Ovary (tissue), 7 donors: ENCODE measurements at regions not wholly inside any gene's neighbourhood (a gene's known extent, or its start where the extent isn't known, plus 50 kb on each side); places are given as distances from the start of the nearest gene placed in this dataset.

Experiments used
- DNase-seq, 5 donors: peaks; one replicate each; pipeline ENCODE4 v3.0.0-alpha.2; 2019 to 2020
- H3K27ac ChIP-seq, 2 donors: fragments of 200-600 bp; one replicate each; pipeline versions ENCODE4 v1.5.1 to v1.8.0; 2019 to 2022
- H3K27me3 ChIP-seq: fragments of 200-600 bp; one replicate; pipeline ENCODE4 v1.8.0; 2022
- H3K36me3 ChIP-seq: fragments of 200-600 bp; sonication (generic); one replicate; pipeline ENCODE4 v1.5.1; 2019
- H3K4me1 ChIP-seq: one replicate; pipeline ENCODE4 v1.8.1; 2013; ENCODE audit warnings: mild to moderate bottlenecking, moderate library complexity; ENCODE audit not compliant: insufficient read depth
- H3K4me3 ChIP-seq: fragments of 200-600 bp; sonication (generic); one replicate; pipeline ENCODE4 v1.5.1; 2017
- H3K9me3 ChIP-seq, 2 donors: fragments of 200-600 bp in 1 of 2; sonication (generic) in 1 of 2; one replicate each; pipeline versions ENCODE4 v1.5.1 to v1.8.1; 2013 to 2019; ENCODE audit warnings: mild to moderate bottlenecking in 1 of 2, moderate library complexity in 1 of 2
- EP300 ChIP-seq: sonication (generic); formaldehyde crosslinking; IDR thresholded peaks from one replicate; pipeline ENCODE4 v1.6.1; 2017; ENCODE audit warnings: antibody characterized with exemption
- POLR2A ChIP-seq: fragments of 450-650 bp; IDR thresholded peaks from one replicate; pipeline ENCODE4 v1.6.1; 2017; ENCODE audit warnings: antibody characterized with exemption, mild to moderate bottlenecking, moderate library complexity
- WGBS, 3 donors: extraction: QIAGEN DNeasy Blood & Tissue Kit in 1 of 3; methylation state at CpG; one replicate each; pipeline versions ENCODE4 v1.1.5 to v1.1.7; 2013 to 2017; 5-methylcytosine and 5-hydroxymethylcytosine counted together
- intact Hi-C, 4 donors: fragments of 100-400 bp; cut with DNase I; formaldehyde crosslinking; loops; one replicate each; pipeline versions ENCODE4 v1.11.0 to v1.15.1; 2022 to 2023
- TF ChIP-seq, protein P1 (sequence below), 3 donors: fragments of 450-650 bp in 2 of 3; fragments of 200-600 bp in 1 of 3; IDR thresholded peaks; one replicate each; pipeline versions ENCODE4 v1.5.1 to v1.8.0; 2016 to 2022; ENCODE audit warnings: antibody characterized with exemption in 3 of 3, mild to moderate bottlenecking in 1 of 3
- donor health status: DM: no; HTN: no; CAD: no; lungs with moderate emphysema.
- donor health status: DM: no; HTN: no; CAD: no.
- donor health status: Bipolar disorder and iron deficiency.
- donor health status: DM: no; HTN: no; CAD: no.
- donor health status: DM: yes; HTN: yes; CAD: no.

DNA sequence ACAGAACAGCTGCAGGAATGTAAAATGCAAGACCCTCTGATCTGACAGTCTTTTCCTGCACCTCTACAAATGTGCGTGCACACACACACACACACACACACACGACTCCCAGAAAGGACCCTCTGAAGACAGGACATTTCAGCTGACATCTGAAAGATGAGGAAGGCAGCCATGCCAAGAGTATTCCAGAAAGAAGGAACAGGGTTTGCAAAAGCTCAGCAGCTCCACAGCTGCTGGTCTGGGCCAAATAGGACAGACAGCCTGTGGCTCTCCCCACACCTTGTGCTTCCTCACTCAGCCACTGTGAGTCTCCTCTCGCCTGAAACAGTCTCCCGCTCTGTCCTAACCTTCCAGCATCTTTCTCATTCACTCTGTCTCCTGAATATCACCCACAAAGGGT, 189.0 kb downstream of the PALM2AKAP2 start:
- H3K27ac ChIP-seq, result no peak overlapping the region
- no peak overlapping the region for H3K4me3 ChIP-seq
- WGBS, 3 donors, result 75 to 78% (median 76%) methylated on average over 4 of the region's 4 CpGs
- H3K36me3 ChIP-seq, result no peaks in the 10 kb centered on the region
- TF ChIP-seq EP300, result no peak
- H3K9me3 ChIP-seq, result no peaks in the 10 kb centered on the region
- H3K4me1 ChIP-seq, result peaks cover 5% of the 10 kb centered on the region
- H3K27me3 ChIP-seq, result no peaks in the 10 kb centered on the region
- intact Hi-C loops, result no loop called here
- DNase-seq, result no peak

DNA sequence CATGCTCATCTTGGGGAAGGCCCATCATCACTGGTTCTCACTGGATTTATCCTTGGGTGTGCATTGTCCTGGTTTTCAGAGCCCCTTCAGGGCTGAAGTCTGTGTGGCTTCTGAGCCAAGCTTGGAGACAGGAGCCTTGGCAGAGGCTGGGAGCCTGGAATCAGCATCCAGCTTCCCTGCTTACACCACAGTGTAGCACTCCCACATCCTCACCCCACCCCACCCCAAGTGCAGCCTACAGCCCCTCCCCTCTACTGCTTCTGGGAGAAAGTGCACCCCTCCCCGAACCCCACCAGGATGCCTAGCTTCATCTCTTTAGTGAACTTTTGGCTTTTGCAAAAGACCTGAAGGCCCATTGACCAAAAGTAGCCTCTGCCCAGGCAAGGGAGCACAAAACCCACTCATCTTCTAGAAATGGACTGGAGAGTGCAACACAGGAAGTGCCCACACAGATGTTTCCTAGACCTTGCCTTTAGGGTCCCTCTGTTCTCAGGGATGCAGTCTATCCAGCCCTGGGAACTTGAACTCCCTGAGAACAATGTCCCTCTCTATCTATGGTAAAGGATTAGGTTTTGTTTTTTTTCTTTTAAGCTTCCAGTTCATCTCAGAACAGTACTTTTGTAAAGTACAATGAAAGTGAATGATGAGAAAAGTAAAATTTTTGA, 189.7 kb downstream of the PALM2AKAP2 start:
- 76 to 80% (median 78%) methylated on average over 1 of the region's 1 CpG for WGBS, 3 donors
- no peak for DNase-seq
- Histone ChIP-seq H3K4me3 (no peak overlapping the region), H3K9me3 (no peaks in the 10 kb centered on the region), H3K27me3 (no peaks in the 10 kb centered on the region), H3K36me3 (no peaks in the 10 kb centered on the region), H3K4me1 (peaks cover 5% of the 10 kb centered on the region), H3K27ac (no peak overlapping the region)
- intact Hi-C loops, result no loop called here
- no peak for TF ChIP-seq EP300
- TF ChIP-seq, protein P1, sequence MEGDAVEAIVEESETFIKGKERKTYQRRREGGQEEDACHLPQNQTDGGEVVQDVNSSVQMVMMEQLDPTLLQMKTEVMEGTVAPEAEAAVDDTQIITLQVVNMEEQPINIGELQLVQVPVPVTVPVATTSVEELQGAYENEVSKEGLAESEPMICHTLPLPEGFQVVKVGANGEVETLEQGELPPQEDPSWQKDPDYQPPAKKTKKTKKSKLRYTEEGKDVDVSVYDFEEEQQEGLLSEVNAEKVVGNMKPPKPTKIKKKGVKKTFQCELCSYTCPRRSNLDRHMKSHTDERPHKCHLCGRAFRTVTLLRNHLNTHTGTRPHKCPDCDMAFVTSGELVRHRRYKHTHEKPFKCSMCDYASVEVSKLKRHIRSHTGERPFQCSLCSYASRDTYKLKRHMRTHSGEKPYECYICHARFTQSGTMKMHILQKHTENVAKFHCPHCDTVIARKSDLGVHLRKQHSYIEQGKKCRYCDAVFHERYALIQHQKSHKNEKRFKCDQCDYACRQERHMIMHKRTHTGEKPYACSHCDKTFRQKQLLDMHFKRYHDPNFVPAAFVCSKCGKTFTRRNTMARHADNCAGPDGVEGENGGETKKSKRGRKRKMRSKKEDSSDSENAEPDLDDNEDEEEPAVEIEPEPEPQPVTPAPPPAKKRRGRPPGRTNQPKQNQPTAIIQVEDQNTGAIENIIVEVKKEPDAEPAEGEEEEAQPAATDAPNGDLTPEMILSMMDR (IDR thresholded peaks at IDR 0.05), result no peak
- TF ChIP-seq POLR2A, result no peak

DNA sequence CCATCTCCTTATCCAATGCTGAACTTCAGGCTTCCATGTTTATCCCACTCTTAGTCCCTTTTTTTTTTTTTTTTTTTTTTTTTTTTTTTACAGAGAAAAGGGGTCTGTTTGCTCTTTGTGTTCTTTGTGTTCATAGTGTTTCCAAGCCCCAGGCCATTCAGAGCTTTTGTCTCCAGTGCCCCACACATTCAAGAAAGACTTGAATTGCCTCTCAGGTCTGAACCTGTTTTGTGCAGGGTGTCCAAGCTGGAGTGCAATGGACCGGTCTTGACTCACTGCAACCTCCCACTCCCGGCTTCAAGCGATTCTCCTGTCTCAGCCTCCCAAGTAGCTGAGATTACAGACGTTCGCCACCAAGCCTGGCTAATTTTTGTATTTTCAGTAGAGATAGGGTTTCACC, 191.2 kb downstream of the PALM2AKAP2 start:
- H3K36me3 ChIP-seq, result no peaks in the 10 kb centered on the region
- WGBS, 3 donors, result 96 to 99% (median 96%) methylated on average over 5 of the region's 5 CpGs
- no peak for DNase-seq
- no peak overlapping the region for H3K4me3 ChIP-seq
- no peak overlapping the region for H3K27ac ChIP-seq
- no peaks in the 10 kb centered on the region for H3K27me3 ChIP-seq
- peaks cover 5% of the 10 kb centered on the region for H3K4me1 ChIP-seq
- TF ChIP-seq, protein P1 (IDR thresholded peaks at IDR 0.05), result no peak
- no peak for TF ChIP-seq EP300
- TF ChIP-seq POLR2A, result no peak
- no peaks in the 10 kb centered on the region for H3K9me3 ChIP-seq
- intact Hi-C loops, result no loop called here

DNA sequence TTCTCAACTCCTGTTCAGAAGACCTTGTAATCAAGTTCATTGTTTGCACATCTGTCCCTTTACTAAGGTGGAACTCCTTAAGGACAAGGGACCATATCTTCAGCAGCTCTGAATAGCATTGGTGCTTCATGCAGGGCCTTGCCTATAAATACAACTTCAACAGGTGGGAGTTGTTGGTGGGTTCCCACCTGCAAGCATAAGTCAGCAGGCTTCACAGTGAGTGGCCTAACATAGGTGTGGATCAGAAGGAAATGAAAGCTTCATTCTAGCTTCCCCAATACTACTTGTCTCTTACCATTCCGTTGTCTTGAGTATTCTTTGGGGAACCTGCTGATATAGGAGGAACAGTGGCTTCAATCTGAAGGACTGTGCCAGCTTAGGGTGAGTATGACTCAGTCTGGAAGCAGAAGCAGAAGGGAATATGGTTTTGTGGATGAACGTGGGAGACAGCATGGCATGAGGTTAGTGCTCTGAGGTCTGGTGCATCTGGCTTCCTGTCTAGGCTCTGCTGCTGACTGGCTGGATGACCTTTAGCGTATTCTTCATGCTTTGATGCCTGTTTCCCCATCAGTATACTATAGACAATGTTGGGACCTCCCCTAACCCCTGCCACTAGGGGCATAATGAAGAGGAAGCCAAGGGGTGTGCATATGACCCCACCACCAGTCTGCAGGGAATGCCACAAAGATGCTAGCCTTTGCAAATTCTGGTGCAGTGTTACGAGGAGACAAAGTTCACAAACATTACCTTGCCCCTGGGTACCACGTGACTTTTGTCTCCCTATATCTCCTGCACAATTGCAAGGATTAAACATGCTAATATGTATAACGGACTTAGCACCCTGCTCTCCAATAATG, 192.3 kb downstream of the PALM2AKAP2 start:
- 90 to 96% (median 93%) methylated on average over 6 of the region's 6 CpGs for WGBS, 3 donors
- Histone ChIP-seq H3K4me3 (no peak overlapping the region), H3K27me3 (no peaks in the 10 kb centered on the region), H3K4me1 (peaks cover 5% of the 10 kb centered on the region), H3K9me3 (no peaks in the 10 kb centered on the region), H3K36me3 (no peaks in the 10 kb centered on the region), H3K27ac (no peak overlapping the region)
- TF ChIP-seq, protein P1 (IDR thresholded peaks at IDR 0.05), result no peak
- no peak for TF ChIP-seq POLR2A
- TF ChIP-seq EP300, result no peak
- intact Hi-C loops, result no loop called here
- DNase-seq, result no peak

DNA sequence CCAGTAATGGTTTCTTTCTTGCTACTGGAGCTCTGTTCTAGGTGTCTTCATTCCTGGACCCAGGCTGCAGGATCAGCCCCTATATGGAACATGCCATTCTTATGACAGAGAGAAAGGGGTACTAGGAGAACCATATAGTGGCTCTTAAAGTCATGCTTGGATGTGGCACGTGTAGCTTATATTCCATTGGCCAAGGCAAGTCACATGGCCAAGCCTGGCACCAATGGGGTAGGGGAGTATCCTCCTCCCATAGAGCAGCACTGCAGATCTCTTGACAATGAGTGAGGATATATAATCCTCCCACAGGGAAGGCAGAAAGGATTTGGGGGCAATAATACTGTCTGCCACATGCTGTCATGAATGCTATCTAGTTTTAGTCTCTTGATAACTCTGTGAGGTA, 193.3 kb downstream of the PALM2AKAP2 start:
- TF ChIP-seq, protein P1 (IDR thresholded peaks at IDR 0.05), result no peak
- no peak for TF ChIP-seq EP300
- DNase-seq, result no peak
- 83 to 94% (median 87%) methylated on average over 1 of the region's 1 CpG for WGBS, 3 donors
- Histone ChIP-seq H3K4me1 (peaks cover 2% of the 10 kb centered on the region), H3K27me3 (no peaks in the 10 kb centered on the region), H3K4me3 (no peak overlapping the region), H3K27ac (no peak overlapping the region), H3K9me3 (no peaks in the 10 kb centered on the region), H3K36me3 (no peaks in the 10 kb centered on the region)
- intact Hi-C loops, result no loop called here
